ENCODE measurements at regions not wholly inside any gene's neighbourhood (a gene's known extent, or its start where the extent isn't known, plus 50 kb on each side); places are given as distances from the start of the nearest gene placed in this dataset.
A peak's percentile ranks its signal among the peaks of the same experiment; 100 is the strongest.

DNA sequence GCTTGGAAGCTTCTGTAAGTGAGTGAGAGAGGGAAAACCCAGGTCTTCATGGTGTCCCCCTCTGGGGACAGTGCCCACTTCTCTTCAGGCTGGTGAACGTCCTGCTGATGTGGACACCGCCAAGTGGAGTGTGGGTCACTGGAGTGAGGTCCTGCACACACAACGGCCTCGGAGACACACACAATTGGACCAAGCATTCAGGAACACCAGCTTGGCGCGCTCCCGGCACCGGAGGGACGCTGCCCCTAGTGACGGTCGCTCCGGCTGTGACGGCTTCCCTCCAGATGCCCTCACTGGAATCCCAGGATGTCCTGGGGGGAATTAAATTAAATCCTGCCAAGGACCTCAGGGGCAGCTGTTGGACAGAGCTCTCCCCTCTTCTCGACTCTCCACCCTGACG lies 123.1 kb downstream of the ZNF664 start:
- DNase-seq (ENCODE audit: low read depth, low spot score): no peak

DNA sequence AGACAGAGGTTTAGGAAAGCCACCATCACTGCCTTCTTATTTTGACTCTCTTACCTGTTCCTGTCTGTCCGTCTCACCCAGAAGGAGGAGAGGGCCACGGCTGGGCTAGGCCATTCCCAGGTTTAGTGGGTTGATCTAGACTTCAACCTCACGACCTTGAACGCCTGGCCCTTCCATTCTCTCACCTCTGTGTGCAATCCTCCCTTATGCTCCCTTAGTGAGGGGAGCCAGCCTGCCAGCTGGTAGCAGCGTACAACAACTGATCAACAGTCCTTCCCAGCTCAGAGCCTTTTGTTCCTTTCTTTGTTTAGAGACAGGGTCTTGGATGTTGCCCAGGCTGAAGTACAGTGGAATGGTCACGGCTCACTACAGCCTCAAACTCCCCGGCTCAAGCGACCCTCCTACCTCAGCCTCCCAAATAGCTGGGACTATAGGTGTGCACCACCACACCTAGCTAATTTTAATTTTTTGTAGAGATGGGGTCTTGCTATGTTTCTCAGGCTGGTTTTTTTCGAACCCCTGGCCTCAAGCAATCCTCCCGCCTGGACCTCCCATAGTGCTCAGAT lies 123.9 kb downstream of the ZNF664 start:
- DNase-seq (ENCODE audit: low read depth, low spot score): no peak

- no peak for DNase-seq (ENCODE audit: low read depth, low spot score)
Measured at GRCh38 chr12:124097701-124098100, 124.7 kb downstream of the ZNF664 start.

- no peak for DNase-seq (ENCODE audit: low read depth, low spot score)
Measured at GRCh38 chr12:124098101-124098757, 125.2 kb downstream of the ZNF664 start.

- DNase-seq (ENCODE audit: low read depth, low spot score): no peak
Measured at GRCh38 chr12:124098887-124099286, 125.9 kb downstream of the ZNF664 start.

DNA sequence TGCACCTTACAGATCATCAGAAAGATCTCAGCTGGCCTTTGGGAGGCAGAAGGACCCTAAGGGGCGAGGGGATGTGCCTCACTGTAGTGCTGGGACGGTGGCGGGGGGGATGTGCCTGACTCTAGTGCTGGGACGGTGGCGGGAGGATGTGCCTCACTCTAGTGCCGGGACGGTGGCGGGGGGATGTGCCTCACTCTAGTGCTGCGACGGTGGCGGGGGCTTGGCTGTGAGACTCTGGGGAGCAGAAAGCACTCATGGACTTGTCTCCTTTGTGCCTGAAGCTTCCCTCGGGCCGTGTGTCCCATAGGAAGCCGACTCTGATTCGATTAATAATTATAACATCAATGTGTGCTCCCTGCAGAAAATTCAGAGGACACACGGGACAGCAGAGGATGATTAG lies 126.6 kb downstream of the ZNF664 start:
- no peak for DNase-seq (ENCODE audit: low read depth, low spot score)

GRCh38 chr12:124100572-124101178 lies 127.7 kb downstream of the ZNF664 start:
- no peak for DNase-seq (ENCODE audit: low read depth, low spot score)

DNA sequence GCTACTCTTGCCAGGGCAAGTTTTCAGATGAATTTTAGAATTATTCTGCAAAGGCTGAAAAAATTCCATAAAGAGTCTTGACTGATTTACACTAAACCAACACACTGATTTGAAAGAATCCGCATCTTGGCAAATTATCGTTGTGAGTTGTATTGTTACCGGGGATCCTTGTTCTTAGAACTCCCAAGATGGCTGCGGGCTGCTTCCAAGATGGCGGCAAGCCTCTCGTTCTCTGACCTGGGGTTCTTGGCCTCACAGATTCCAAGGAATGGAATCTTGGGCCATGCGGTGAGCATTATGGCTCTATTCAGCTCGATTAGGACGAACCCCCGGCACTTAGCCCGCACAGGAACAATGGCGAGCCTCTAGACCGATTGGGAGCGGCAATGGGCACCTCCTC lies 132.5 kb downstream of the ZNF664 start:
- no peak for DNase-seq (ENCODE audit: low read depth, low spot score)

DNA sequence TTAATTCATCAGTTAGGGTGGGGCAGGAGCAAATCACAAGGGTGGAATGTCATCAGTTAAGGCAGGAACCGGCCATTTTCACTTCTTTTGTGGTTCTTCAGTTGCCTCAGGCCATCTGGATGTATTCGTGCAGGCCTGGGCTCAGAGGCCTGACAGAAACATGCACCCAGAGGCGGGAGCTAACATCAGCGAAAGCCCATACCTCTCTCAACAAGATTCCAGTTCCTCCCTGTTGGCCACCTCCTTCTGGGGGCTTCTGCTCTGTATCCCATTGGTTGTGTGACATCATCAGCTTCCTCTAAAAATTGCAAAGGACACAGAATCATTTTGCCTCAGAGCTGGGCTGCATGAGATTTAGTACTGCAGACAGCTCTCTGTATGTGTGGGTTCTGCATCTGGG lies 134.3 kb downstream of the ZNF664 start:
- DNase-seq (ENCODE audit: low read depth, low spot score): no peak

DNA sequence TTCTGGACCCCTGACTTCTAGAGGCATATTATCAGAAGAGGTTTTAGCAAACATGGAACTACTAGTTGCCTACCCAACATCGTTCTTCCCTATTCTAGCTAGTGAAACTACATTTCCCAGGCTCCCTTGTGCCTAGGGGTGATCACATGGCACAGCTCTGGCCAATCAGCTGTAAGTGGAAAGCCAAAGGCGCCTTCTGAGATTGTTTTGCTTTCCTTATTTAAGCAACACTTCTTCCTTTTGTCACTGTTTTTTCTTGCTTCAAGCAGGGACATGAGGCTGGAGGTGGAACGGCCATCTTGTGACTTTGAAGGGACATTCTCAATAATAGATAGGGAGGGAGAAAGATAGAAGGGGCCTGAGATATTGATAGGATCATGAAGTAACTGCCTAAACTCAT lies 136.7 kb downstream of the ZNF664 start:
- no peak for DNase-seq (ENCODE audit: low read depth, low spot score)

DNA sequence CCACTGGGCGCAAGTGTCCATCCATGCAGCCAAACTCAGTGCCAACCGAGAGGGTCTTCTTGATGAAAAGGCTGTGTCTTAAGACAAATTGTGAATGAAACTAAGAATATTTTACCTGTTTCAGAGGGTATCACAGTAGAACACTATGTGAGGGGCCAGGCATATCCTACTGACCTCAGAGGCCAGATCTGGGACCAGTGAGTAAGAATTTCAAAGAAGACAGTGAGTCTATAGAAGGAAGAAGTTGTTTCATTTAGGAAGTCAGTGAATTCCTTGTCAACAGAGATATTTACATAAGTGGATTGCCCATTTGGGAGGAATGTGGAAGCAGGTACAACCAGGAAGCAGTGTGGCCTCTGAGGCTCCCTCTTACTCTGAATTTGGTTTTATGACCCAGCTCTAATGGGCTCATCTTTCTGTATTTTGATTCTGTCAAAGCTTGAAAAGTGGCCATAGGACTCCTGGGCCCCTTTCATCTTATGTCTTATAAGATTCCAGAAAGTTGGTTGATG lies 137.4 kb downstream of the ZNF664 start:
- no peak for DNase-seq (ENCODE audit: low read depth, low spot score)

GRCh38 chr12:124111006-124111405 lies 138.0 kb downstream of the ZNF664 start:
- DNase-seq (ENCODE audit: low read depth, low spot score): peak; percentile 26

DNA sequence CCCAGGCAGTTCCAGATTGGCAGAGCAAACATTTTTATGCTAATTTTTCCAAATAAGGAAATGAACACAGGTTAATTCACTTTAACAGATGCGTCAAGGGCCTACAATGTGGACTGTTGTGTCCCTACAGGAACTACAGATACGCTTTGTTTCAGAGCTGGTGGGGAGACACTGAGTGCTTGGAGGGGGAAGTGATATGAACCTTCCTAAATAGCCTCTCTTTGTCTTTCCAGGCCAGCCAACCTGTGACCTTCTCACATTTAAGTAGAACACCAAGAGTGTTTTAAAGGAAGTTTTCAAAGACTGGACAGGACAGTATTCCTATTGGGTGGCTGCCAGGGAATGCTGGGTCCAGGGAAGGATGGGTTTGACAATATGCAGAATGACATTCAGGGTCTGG lies 141.3 kb downstream of the ZNF664 start:
- no peak for DNase-seq (ENCODE audit: low read depth, low spot score)

DNA sequence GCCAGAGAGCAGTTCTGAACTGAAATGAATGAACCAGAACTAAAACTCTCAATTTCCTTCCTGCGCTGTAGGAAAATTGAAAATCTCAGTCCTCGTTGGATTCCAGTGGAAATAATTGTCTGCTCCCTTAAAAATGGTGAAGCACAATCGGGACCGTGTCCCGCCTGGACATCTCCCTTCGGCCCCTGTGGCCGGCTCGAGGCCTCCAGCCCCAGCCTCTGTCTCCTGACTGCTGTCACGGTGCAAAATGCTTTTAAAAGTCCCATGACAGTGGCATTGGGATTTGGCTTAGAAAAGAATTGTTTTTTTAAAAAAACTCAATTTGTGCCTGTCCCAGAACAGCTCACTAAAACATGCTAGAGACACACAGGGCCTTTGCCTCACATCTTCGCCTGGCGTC lies 142.5 kb downstream of the ZNF664 start:
- DNase-seq (ENCODE audit: low read depth, low spot score): no peak

- no peak for DNase-seq (ENCODE audit: low read depth, low spot score)
Measured at GRCh38 chr12:124115976-124116690, 143.1 kb downstream of the ZNF664 start.

DNA sequence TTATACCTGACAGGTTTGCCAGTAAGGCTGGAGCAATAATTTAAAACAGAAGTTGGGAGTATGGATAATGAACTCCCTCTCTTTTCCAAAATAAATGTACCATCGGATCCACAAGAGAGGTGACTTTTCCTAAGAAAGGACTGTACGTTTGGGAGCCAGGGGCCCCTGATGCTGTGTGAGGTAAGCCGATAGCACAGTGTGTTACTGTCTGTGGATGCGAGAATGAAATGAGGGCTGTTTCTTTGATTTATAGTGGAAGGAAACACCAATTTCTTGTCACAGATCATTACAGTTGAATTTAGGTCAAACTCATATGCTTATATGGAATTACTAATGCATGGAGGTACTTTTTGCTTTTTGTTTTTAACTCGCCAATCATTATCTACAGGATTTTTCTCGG lies 147.7 kb downstream of the ZNF664 start:
- DNase-seq (ENCODE audit: low read depth, low spot score): no peak

DNA sequence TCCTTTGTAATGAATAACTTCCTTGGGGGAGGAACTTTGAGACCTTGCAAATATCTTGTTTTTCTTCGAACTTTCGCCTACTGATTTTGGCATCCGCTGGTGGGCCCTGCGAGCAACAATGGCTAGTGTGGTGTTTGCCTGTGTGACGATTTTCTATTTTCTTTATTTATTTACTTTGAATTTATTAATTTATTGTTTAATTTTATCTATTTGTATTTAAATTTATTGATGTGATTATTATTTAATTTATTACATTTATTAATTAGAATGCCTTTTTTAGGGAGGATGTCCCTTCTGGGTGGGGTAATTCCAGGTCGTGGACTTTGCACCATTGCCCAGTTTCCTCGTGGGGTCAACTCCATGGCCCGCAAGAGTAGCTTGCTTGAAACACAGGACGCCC lies 149.7 kb downstream of the ZNF664 start:
- no peak for DNase-seq (ENCODE audit: low read depth, low spot score)

- no peak for DNase-seq (ENCODE audit: low read depth, low spot score)
Measured at GRCh38 chr12:124123296-124124000, 150.4 kb downstream of the ZNF664 start.

- DNase-seq (ENCODE audit: low read depth, low spot score): no peak
Measured at GRCh38 chr12:124125203-124125871, 152.3 kb downstream of the ZNF664 start.

DNA sequence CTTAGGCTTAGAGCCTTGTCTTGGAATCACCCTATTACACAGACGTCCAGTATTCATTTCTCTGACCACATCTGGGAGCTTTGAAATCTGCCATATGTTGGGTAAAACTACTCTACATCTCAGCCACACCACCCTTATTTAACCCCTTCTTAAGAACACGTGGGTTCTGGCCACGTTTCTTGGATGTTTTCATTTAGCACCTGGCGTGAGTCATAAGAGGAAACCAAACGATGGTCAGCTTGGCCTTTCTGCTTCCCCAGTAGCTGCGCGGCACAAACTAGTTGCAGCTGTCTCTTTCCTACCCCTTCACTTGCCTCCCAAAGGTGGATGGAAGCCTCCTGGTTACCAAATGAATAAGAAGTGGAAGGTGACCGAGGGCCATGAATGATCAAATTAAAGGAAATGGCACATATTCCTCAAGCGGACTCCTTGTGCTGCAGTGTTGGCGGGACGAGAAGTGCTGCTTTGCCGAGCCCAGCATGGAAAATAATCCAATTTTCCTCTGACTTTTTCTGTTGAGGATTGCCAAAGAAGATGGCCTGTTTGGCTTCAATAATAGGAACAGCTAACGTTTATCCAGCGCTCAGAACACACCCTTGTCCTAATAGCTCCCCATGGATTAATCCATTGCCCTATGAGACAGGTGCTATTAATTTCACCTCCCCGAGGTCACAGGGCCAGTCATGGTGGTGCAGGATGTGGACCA lies 154.1 kb downstream of the ZNF664 start:
- no peak for DNase-seq (ENCODE audit: low read depth, low spot score)

DNA sequence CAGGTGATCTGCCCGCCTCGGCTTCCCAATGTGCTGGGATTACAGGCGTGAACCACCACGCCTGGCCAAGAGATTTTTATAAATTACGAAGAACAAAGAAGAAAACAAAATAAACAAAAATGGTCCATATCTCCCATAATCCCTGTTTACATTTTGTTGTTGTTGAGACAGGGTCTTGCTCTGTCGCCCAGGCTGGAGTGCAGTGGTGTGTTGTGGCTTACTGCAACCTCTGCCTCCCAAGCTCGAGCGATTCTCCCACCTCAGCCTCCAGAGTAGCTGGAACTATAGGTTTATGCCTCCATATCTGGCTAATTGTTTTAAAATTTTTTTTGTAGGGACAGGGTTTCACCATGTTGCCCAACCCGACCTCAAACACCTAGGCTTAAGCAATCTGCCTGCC lies 156.1 kb downstream of the ZNF664 start:
- no peak for DNase-seq (ENCODE audit: low read depth, low spot score)

Measured in pulmonary artery endothelial cell (primary cell).